ENCODE measurements at regions not wholly inside any gene's neighbourhood (a gene's known extent, or its start where the extent isn't known, plus 50 kb on each side); places are given as distances from the start of the nearest gene placed in this dataset.

- DNase-seq, result peak; percentile 95
Measured at GRCh38 chr2:107589079-107589491, 237.6 kb upstream of the RGPD4 start.

- DNase-seq, result no peak
Measured at GRCh38 chr2:107591561-107592279, 235.0 kb upstream of the RGPD4 start.

- DNase-seq, result no peak
Measured at GRCh38 chr2:107592280-107592624, 234.4 kb upstream of the RGPD4 start.

- no peak for DNase-seq
Measured at GRCh38 chr2:107595285-107595684, 231.4 kb upstream of the RGPD4 start.

- no peak for DNase-seq
Measured at GRCh38 chr2:107595749-107596148, 230.9 kb upstream of the RGPD4 start.

- DNase-seq, result no peak
Measured at GRCh38 chr2:107597507-107597906, 229.2 kb upstream of the RGPD4 start.

GRCh38 chr2:107602801-107603200, 223.9 kb upstream of the RGPD4 start:
- DNase-seq, result no peak

- DNase-seq, result no peak
Measured at GRCh38 chr2:107607054-107607453, 219.6 kb upstream of the RGPD4 start.

GRCh38 chr2:107607473-107607872, 219.2 kb upstream of the RGPD4 start:
- DNase-seq, result no peak

GRCh38 chr2:107615039-107615438, 211.7 kb upstream of the RGPD4 start:
- DNase-seq, result no peak

- no peak for DNase-seq
Measured at GRCh38 chr2:107618769-107619168, 207.9 kb upstream of the RGPD4 start.

- DNase-seq, result no peak
Measured at GRCh38 chr2:107621186-107622165, 205.2 kb upstream of the RGPD4 start.

- no peak for DNase-seq
Measured at GRCh38 chr2:107622741-107623310, 203.9 kb upstream of the RGPD4 start.

- DNase-seq, result no peak
Measured at GRCh38 chr2:107625982-107626381, 200.7 kb upstream of the RGPD4 start.

GRCh38 chr2:107627164-107627563, 199.5 kb upstream of the RGPD4 start:
- no peak for DNase-seq

GRCh38 chr2:107627926-107628325, 198.8 kb upstream of the RGPD4 start:
- DNase-seq, result no peak

- no peak for DNase-seq
Measured at GRCh38 chr2:107633580-107634147, 193.0 kb upstream of the RGPD4 start.

- DNase-seq, result no peak
Measured at GRCh38 chr2:107634172-107634571, 192.5 kb upstream of the RGPD4 start.

GRCh38 chr2:107635883-107636282, 190.8 kb upstream of the RGPD4 start:
- no peak for DNase-seq

- DNase-seq, result no peak
Measured at GRCh38 chr2:107645586-107645985, 181.1 kb upstream of the RGPD4 start.

GRCh38 chr2:107648781-107649404, 177.8 kb upstream of the RGPD4 start:
- DNase-seq, result no peak

- peak; percentile 8 for DNase-seq
Measured at GRCh38 chr2:107657049-107657448, 169.6 kb upstream of the RGPD4 start.

GRCh38 chr2:107663632-107664031, 163.1 kb upstream of the RGPD4 start:
- peak; percentile 38 for DNase-seq

Measured in COR-L47 (cell line).